Activated CD4-positive, alpha-beta memory T cell treated with anti-CD3 and anti-CD28 coated beads, Interleukin-2, amount 10 ng/mL, durations not matched to agents 7 days and 5 days (primary cell): ENCODE measurements at regions not wholly inside any gene's neighbourhood (a gene's known extent, or its start where the extent isn't known, plus 50 kb on each side); places are given as distances from the start of the nearest gene placed in this dataset.
"Not testable (repeated sequence)": the region's sequence is repeated elsewhere in the genome, so short reads cannot be mapped to it uniquely, and the experiment has no call there.

Experiments
- CTCF ChIA-PET: fragments of 350-600 bp; sonication (Branson Sonifier 250); formaldehyde crosslinking; loops from one replicate; lab custom pipeline; 2021; ENCODE audit warnings: antibody characterized with exemption, inconsistent platforms; lab: Charles Lee
- POLR2A ChIA-PET: fragments of 350-600 bp; sonication (Branson Sonifier 250); formaldehyde crosslinking; loops from one replicate; lab custom pipeline; 2021; ENCODE audit warnings: antibody characterized with exemption; lab: Charles Lee
- DNase-seq: peaks from one replicate; pipeline ENCODE4 v3.0.0-alpha.2; 2020
- H3K27ac Mint-ChIP-seq: one replicate; pipeline ENCODE4 v1.8.0; 2021; ENCODE audit warnings: mild to moderate bottlenecking, mixed read lengths
- H3K27me3 Mint-ChIP-seq: one replicate; pipeline ENCODE4 v1.8.0; 2021; ENCODE audit warnings: mixed read lengths
- H3K36me3 Mint-ChIP-seq: one replicate; pipeline ENCODE4 v1.8.0; 2021; ENCODE audit warnings: low read depth, mixed read lengths
- H3K4me1 Mint-ChIP-seq: one replicate; pipeline ENCODE4 v1.8.0; 2021; ENCODE audit warnings: mixed read lengths
- H3K4me3 Mint-ChIP-seq: one replicate; pipeline ENCODE4 v1.8.0; 2021; ENCODE audit warnings: mild to moderate bottlenecking, mixed read lengths
- H3K9me3 Mint-ChIP-seq: one replicate; pipeline ENCODE4 v1.8.0; 2021; ENCODE audit warnings: mixed read lengths

- ChIA-PET CTCF (no interaction called here), POLR2A (no interaction called here)
- Mint-ChIP-seq H3K27ac (no peak overlapping the region), H3K9me3 (peaks cover 4% of the 10 kb centered on the region), H3K27me3 (no peaks in the 10 kb centered on the region), H3K36me3 (no peaks in the 10 kb centered on the region), H3K4me3 (no peak overlapping the region), H3K4me1 (no peaks in the 10 kb centered on the region)
- DNase-seq: no peak
Measured at GRCh38 chr14:87632796-87633195, 360.2 kb downstream of the GALC start.

DNA sequence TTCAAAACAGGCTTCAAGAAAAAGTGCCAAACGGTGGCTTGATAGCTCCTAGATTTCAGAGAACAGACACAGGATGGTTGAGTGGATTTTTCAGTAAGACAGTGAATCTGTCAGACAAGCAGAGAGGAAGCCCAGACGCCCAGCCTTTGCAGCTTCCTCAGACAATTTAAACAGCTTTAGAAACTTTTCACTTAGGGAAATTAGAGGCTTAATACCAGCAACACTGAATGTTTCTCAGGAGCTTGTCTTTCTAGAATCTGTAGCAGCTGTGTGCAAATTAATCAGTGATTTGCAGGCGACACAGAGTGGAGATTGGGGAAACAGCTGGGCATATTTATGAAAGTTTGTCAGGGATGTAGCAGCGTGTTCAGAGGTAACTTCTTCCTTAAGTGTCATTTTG lies 362.1 kb downstream of the GALC start:
- POLR2A ChIA-PET: no interaction called here
- CTCF ChIA-PET: no interaction called here
- H3K4me1 Mint-ChIP-seq: no peaks in the 10 kb centered on the region

GRCh38 chr14:87629788-87630187 lies 363.2 kb downstream of the GALC start:
- DNase-seq: no peak
- ChIA-PET POLR2A (no interaction called here), CTCF (no interaction called here)
- Mint-ChIP-seq H3K27me3 (no peaks in the 10 kb centered on the region), H3K36me3 (no peaks in the 10 kb centered on the region), H3K4me3 (no peak overlapping the region), H3K9me3 (peaks cover 6% of the 10 kb centered on the region), H3K4me1 (no peaks in the 10 kb centered on the region), H3K27ac (no peak overlapping the region)

More for the DNA sequence above, 362.1 kb downstream of the GALC start:
- no peak for DNase-seq
- no peak overlapping the region for H3K4me3 Mint-ChIP-seq
- no peak overlapping the region for H3K27ac Mint-ChIP-seq
- H3K9me3 Mint-ChIP-seq: peaks cover 4% of the 10 kb centered on the region
- H3K27me3 Mint-ChIP-seq: no peaks in the 10 kb centered on the region
- no peaks in the 10 kb centered on the region for H3K36me3 Mint-ChIP-seq

- H3K27ac Mint-ChIP-seq: no peak overlapping the region
- H3K9me3 Mint-ChIP-seq: peaks cover 6% of the 10 kb centered on the region
- no peaks in the 10 kb centered on the region for H3K4me1 Mint-ChIP-seq
- no peak for DNase-seq
- ChIA-PET CTCF (interaction anchor here (0.9 kb wide), 1 partner anchor 13 kb away, joined by 4 read pairs; no protein-coding TSS in a partner anchor), POLR2A (no interaction called here)
- no peak overlapping the region for H3K4me3 Mint-ChIP-seq
- no peaks in the 10 kb centered on the region for H3K27me3 Mint-ChIP-seq
- no peaks in the 10 kb centered on the region for H3K36me3 Mint-ChIP-seq
Measured at GRCh38 chr14:87628780-87629179, 364.2 kb downstream of the GALC start.

DNA sequence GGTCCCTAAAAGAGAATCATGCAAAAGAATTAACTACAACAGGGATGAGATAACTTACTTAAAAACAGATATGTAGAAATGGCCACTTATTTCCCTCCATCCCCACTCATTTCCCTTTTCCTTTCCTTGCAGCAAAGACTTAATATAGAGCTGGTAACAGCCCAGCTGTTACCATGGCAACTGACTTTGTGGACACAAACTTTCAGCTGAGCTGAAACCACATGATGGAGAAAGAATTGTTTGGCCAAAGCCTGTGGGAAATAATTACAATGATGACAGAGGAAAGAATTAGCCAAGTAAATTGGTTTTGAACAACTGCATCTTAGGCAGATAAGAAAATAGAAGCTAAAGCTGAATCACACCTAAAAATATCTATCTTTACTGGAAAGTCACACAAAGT lies 364.9 kb downstream of the GALC start:
- Mint-ChIP-seq H3K27me3 (no peaks in the 10 kb centered on the region), H3K27ac (no peak overlapping the region), H3K4me3 (no peak overlapping the region), H3K36me3 (no peaks in the 10 kb centered on the region), H3K4me1 (no peaks in the 10 kb centered on the region), H3K9me3 (peaks cover 6% of the 10 kb centered on the region)
- ChIA-PET CTCF (interaction anchor here (0.9 kb wide), 1 partner anchor 12 kb away, joined by 4 read pairs; no protein-coding TSS in a partner anchor), POLR2A (no interaction called here)
- no peak for DNase-seq

- POLR2A ChIA-PET: no interaction called here
Measured at GRCh38 chr14:87626266-87626665, 366.7 kb downstream of the GALC start.

DNA sequence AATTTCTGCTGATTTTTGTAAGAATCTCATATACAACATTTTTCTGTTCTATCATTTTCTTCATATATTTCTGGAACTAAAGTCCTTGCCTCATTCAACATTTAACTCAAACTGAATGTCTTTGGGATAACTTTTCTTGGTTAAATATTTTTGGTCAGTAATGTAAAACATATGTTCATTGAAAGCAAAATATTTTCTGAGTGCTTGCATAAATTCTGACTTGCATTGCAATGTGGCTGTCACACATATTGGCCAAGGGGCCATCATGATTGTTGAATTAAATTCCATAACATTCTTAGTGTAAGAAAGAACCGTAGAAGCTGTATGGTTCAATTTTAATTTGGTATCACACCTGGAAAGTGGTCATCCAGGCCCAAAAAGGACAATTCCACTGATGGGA lies 369.4 kb downstream of the GALC start:
- Mint-ChIP-seq H3K27me3 (no peaks in the 10 kb centered on the region), H3K27ac (no peak overlapping the region), H3K36me3 (no peaks in the 10 kb centered on the region), H3K9me3 (peaks cover 21% of the 10 kb centered on the region), H3K4me1 (no peaks in the 10 kb centered on the region), H3K4me3 (no peak overlapping the region)
- ChIA-PET CTCF (no interaction called here), POLR2A (no interaction called here)
- no peak for DNase-seq

More at GRCh38 chr14:87626266-87626665, 366.7 kb downstream of the GALC start:
- no peaks in the 10 kb centered on the region for H3K36me3 Mint-ChIP-seq
- DNase-seq: no peak
- H3K27me3 Mint-ChIP-seq: no peaks in the 10 kb centered on the region
- no peak overlapping the region for H3K27ac Mint-ChIP-seq
- H3K4me1 Mint-ChIP-seq: no peaks in the 10 kb centered on the region
- no peak overlapping the region for H3K4me3 Mint-ChIP-seq
- peaks cover 17% of the 10 kb centered on the region for H3K9me3 Mint-ChIP-seq
- CTCF ChIA-PET: no interaction called here

GRCh38 chr14:87617079-87617478 lies 375.9 kb downstream of the GALC start:
- DNase-seq: no peak
- no peaks in the 10 kb centered on the region for H3K36me3 Mint-ChIP-seq
- peaks cover 11% of the 10 kb centered on the region for H3K9me3 Mint-ChIP-seq
- no peaks in the 10 kb centered on the region for H3K4me1 Mint-ChIP-seq
- H3K27ac Mint-ChIP-seq: no peak overlapping the region
- no peaks in the 10 kb centered on the region for H3K27me3 Mint-ChIP-seq
- ChIA-PET CTCF (interaction anchor here (0.6 kb wide), 1 partner anchor 17 kb away, joined by 3 read pairs; no protein-coding TSS in a partner anchor), POLR2A (no interaction called here)
- no peak overlapping the region for H3K4me3 Mint-ChIP-seq

GRCh38 chr14:87615822-87616679 lies 376.9 kb downstream of the GALC start:
- peak; percentile 33 for DNase-seq
- CTCF ChIA-PET: interaction anchor here (0.7 to 1.5 kb wide), 7 partner anchors 12 to 130 kb away, joined by 3 to 5 read pairs (median 3); no protein-coding TSS in a partner anchor
- no peak overlapping the region for H3K4me3 Mint-ChIP-seq
- H3K36me3 Mint-ChIP-seq: no peaks in the 10 kb centered on the region
- POLR2A ChIA-PET: no interaction called here
- H3K4me1 Mint-ChIP-seq: no peaks in the 10 kb centered on the region
- no peak overlapping the region for H3K27ac Mint-ChIP-seq
- peaks cover 8% of the 10 kb centered on the region for H3K9me3 Mint-ChIP-seq
- no peaks in the 10 kb centered on the region for H3K27me3 Mint-ChIP-seq

DNA sequence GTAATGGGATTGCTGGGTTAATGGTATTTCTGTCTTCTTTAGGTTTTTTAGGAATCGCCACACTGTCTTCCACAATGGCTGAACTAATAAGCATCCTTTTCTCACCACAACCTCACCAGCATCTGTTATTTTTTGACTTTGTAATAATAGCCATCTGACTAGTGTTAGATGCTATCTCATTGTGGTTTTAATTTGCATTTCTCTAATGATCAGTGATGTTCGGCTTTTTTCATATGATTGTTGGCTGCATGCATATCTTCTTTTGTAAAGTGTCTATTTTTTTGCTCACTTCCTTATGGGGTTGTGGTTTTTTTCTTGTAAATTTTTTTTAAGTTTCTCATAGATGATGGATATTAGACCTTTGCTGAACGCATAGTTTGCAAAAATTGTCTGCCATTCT lies 377.9 kb downstream of the GALC start:
- H3K9me3 Mint-ChIP-seq: no peaks in the 10 kb centered on the region
- no peak overlapping the region for H3K4me3 Mint-ChIP-seq
- no peaks in the 10 kb centered on the region for H3K27me3 Mint-ChIP-seq
- POLR2A ChIA-PET: no interaction called here
- no peak for DNase-seq
- CTCF ChIA-PET: interaction anchor here (1.5 kb wide), 2 partner anchors 27 to 30 kb away, joined by 3 to 5 read pairs; no protein-coding TSS in a partner anchor
- no peaks in the 10 kb centered on the region for H3K4me1 Mint-ChIP-seq
- H3K36me3 Mint-ChIP-seq: no peaks in the 10 kb centered on the region
- H3K27ac Mint-ChIP-seq: no peak overlapping the region

DNA sequence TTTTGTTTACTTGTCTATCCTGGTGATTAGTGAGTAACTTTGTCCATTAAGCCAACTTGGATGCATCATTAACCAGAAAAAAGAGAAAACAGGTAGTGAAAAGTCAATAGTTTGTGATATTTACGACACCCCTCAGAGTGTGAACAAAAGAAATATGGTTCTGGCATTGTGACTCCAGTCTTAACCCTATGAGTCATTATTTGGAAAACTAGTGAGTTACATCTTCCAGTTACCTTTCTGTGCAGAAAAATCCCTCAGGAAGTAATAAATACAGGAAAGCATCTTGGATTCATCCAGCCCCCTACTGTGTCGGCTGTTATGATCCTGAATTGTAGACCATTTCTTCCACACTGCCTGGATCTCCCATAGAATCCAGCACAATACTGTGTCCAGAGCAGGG lies 379.1 kb downstream of the GALC start:
- no peak for DNase-seq
- Mint-ChIP-seq H3K27me3 (no peaks in the 10 kb centered on the region), H3K36me3 (no peaks in the 10 kb centered on the region), H3K4me1 (no peaks in the 10 kb centered on the region), H3K9me3 (no peaks in the 10 kb centered on the region), H3K4me3 (no peak overlapping the region), H3K27ac (no peak overlapping the region)
- ChIA-PET CTCF (no interaction called here), POLR2A (no interaction called here)

GRCh38 chr14:87607056-87607455 lies 385.9 kb downstream of the GALC start:
- H3K36me3 Mint-ChIP-seq, CTCF ChIA-PET, H3K27me3 Mint-ChIP-seq, H3K4me1 Mint-ChIP-seq, POLR2A ChIA-PET, DNase-seq, H3K4me3 Mint-ChIP-seq, H3K27ac Mint-ChIP-seq: not testable (repeated sequence)
- H3K9me3 Mint-ChIP-seq: peaks cover 14% of the 10 kb centered on the region

DNA sequence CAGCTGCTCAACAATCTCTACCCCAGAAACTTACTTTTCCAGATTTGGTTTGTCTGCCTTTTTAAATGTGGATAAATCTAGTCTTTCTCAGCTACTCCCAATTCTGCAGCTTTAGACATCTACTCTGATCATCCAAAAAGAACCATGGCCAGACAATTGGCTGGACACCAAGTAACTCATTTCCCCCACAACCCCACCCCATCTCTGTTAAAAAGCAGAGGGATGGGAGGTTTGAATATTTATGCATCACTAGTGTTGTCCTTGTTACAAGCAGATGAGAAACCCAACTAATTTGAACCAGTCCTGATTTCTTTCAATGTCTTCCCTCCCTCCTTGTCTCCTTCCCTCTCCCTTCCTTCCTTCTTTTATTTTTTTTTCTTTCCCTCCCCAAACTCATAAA lies 391.9 kb downstream of the GALC start:
- Mint-ChIP-seq H3K27ac (no peak overlapping the region), H3K27me3 (no peaks in the 10 kb centered on the region), H3K36me3 (no peaks in the 10 kb centered on the region), H3K4me3 (no peak overlapping the region), H3K4me1 (no peaks in the 10 kb centered on the region), H3K9me3 (peaks cover 20% of the 10 kb centered on the region)
- CTCF ChIA-PET: no interaction called here
- POLR2A ChIA-PET: no interaction called here
- DNase-seq: no peak
